A673 (cell line): ENCODE measurements at regions not wholly inside any gene's neighbourhood (a gene's known extent, or its start where the extent isn't known, plus 50 kb on each side); places are given as distances from the start of the nearest gene placed in this dataset.

ENCODE experiments used
- EZH2 ChIP-seq: fragments of 200-600 bp; sonication (generic); IDR thresholded peaks from 2 replicates; pipeline ENCODE4 v1.6.1; 2017; ENCODE audit warnings: borderline replicate concordance, low read depth, mild to moderate bottlenecking, mixed read lengths, antibody characterized with exemption, low read length; ENCODE audit not compliant: poor library complexity, severe bottlenecking
- TF ChIP-seq, protein P1 (sequence below): fragments of 300-800, 200-600 bp; sonication (generic); conservative IDR thresholded peaks from 2 replicates; pipeline ENCODE4 v1.5.1; 2017; ENCODE audit warnings: low read depth, mild to moderate bottlenecking, antibody characterized with exemption, low read length, moderate library complexity, mixed read lengths

DNA sequence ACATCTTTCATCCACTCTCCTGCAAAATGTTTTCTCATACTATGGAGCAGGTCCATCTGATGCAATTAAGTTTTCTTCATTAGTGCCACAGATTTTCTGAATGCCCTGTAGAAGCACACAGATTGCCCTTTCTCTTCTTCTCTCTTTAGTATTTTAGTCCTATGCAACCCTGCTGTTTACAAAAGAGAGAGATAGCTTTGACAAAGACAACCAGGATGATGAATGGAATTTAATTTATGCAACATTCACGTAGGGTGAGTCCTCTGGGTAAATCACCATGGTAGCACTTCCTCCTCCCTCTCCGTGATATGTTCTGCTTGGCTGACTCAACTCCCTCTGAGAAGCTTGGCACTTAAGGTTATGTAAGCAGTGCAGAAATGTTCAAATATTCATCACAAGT lies 400.9 kb upstream of the PDE3A start:
- TF ChIP-seq, protein P1, sequence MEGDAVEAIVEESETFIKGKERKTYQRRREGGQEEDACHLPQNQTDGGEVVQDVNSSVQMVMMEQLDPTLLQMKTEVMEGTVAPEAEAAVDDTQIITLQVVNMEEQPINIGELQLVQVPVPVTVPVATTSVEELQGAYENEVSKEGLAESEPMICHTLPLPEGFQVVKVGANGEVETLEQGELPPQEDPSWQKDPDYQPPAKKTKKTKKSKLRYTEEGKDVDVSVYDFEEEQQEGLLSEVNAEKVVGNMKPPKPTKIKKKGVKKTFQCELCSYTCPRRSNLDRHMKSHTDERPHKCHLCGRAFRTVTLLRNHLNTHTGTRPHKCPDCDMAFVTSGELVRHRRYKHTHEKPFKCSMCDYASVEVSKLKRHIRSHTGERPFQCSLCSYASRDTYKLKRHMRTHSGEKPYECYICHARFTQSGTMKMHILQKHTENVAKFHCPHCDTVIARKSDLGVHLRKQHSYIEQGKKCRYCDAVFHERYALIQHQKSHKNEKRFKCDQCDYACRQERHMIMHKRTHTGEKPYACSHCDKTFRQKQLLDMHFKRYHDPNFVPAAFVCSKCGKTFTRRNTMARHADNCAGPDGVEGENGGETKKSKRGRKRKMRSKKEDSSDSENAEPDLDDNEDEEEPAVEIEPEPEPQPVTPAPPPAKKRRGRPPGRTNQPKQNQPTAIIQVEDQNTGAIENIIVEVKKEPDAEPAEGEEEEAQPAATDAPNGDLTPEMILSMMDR = no peak
- TF ChIP-seq EZH2 = no peak
